OCI-LY7 (cell line): ENCODE measurements at regions not wholly inside any gene's neighbourhood (a gene's known extent, or its start where the extent isn't known, plus 50 kb on each side); places are given as distances from the start of the nearest gene placed in this dataset.

Source experiments
- EZH2phosphoT487 ChIP-seq: fragments of 200-600 bp; sonication (generic); IDR thresholded peaks from 2 replicates; pipeline ENCODE4 v1.6.1; 2018; ENCODE audit warnings: low read depth, borderline replicate concordance, mild to moderate bottlenecking, mixed run types, antibody characterized with exemption, low read length, moderate library complexity, mixed read lengths
- TF ChIP-seq, protein P1 (sequence below): fragments of 200-600 bp; sonication (generic); conservative IDR thresholded peaks from 2 replicates; pipeline ENCODE4 v1.5.1; 2014; ENCODE audit warnings: mild to moderate bottlenecking, antibody characterized with exemption, low read length, moderate library complexity, mixed read lengths

DNA sequence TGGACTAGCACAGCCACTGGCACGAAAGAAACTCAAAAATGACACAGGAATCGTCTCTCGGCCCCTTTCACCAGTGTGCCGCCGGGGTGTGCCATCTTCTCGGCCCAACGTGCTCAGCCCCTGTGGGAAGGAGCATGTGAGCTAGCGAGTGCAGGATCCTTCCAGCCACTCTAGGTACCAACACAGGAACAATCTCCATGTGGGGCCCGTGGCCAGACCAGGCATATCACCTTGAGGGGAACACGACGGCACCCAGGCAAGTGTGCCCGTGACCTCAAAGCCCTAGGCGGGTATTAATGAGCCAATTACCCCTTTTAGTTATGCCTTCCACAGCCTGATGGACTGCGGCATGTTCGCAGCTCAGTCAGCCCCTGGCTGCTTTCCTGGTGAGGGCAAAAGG lies 231.5 kb downstream of the FAT4 start:
- TF ChIP-seq, protein P1, sequence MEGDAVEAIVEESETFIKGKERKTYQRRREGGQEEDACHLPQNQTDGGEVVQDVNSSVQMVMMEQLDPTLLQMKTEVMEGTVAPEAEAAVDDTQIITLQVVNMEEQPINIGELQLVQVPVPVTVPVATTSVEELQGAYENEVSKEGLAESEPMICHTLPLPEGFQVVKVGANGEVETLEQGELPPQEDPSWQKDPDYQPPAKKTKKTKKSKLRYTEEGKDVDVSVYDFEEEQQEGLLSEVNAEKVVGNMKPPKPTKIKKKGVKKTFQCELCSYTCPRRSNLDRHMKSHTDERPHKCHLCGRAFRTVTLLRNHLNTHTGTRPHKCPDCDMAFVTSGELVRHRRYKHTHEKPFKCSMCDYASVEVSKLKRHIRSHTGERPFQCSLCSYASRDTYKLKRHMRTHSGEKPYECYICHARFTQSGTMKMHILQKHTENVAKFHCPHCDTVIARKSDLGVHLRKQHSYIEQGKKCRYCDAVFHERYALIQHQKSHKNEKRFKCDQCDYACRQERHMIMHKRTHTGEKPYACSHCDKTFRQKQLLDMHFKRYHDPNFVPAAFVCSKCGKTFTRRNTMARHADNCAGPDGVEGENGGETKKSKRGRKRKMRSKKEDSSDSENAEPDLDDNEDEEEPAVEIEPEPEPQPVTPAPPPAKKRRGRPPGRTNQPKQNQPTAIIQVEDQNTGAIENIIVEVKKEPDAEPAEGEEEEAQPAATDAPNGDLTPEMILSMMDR: no peak
- TF ChIP-seq EZH2phosphoT487: no peak
